K562 (cell line): ENCODE measurements at regions not wholly inside any gene's neighbourhood (a gene's known extent, or its start where the extent isn't known, plus 50 kb on each side); places are given as distances from the start of the nearest gene placed in this dataset.

Experiments used
- ATAC-seq: fragments of 200-7000 bp; cut with Tn5 transposase; 3 replicates; pipeline ENCODE4 v1.9.1; 2020; ENCODE audit warnings: moderate library complexity
- BruUV-seq: library from RNA; stranded (reverse); fragments of 400-500 nt; replicated peaks from 2 replicates; lab custom pipeline; 2021; lab: Mats Ljungman, UMichigan
- CTCF ChIA-PET: fragments of 300-600 bp; formaldehyde crosslinking; extraction: SDS; loops from one replicate; lab custom pipeline; 2021; ENCODE audit warnings: low intra/inter-chr PET ratio; lab: Yijun Ruan, JAX
- POLR2A ChIA-PET: fragments of 300-600, 350-650 bp; sonication (Branson Sonifier 250); formaldehyde crosslinking; extraction: SDS; loops from one replicate; lab custom pipeline; 2021; ENCODE audit warnings: antibody characterized with exemption, inconsistent platforms; lab: Yijun Ruan, JAX
- DNase-seq, 4 experiments: peaks; one replicate each; pipeline versions ENCODE4 v3.0.0 to v3.0.0-alpha.2; 2011 to 2018; ENCODE audit warnings: low spot score in 3 of 4, mixed read lengths in 3 of 4; ENCODE audit errors: extremely low read depth in 1 of 4
- FAIRE-seq: peaks from 2 replicates; lab custom pipeline; 2011; peaks lifted over from hg19 to GRCh38; lab: Jason Lieb, UNC
- H2AFZ ChIP-seq: 2 replicates; pipeline ENCODE4 v1.6.0; 2011; ENCODE audit warnings: low read depth, low read length, control low read depth, inconsistent platforms
- H3K27ac ChIP-seq: fragments of 200-600 bp; 3 replicates; pipeline ENCODE4 v1.8.0; 2011; ENCODE audit warnings: low read depth, mild to moderate bottlenecking, control low read depth, inconsistent platforms, low read length, moderate library complexity, mixed read lengths; ENCODE audit errors: extremely low read depth
- H3K27me3 ChIP-seq, 2 experiments: fragments of 300-600 bp in 1 of 2; 2 replicates in 1 of 2; 3 replicates in 1 of 2; pipeline versions ENCODE4 v1.6.0 to v1.8.0; 2011; ENCODE audit warnings: inconsistent platforms in 2 of 2, low read length in 2 of 2, mild to moderate bottlenecking in 1 of 2, mixed read lengths in 1 of 2, moderate library complexity in 1 of 2; ENCODE audit not compliant: control insufficient read depth in 2 of 2, insufficient read depth in 2 of 2
- H3K36me3 ChIP-seq: fragments of 300-600 bp; 3 replicates; pipeline ENCODE4 v1.8.0; 2011; ENCODE audit warnings: mild to moderate bottlenecking, low read length, inconsistent platforms; ENCODE audit not compliant: control insufficient read depth, insufficient read depth
- H3K4me1 ChIP-seq, 2 experiments: fragments of 200-600 bp in 1 of 2; replicated peaks in 1 of 2; 2 replicates in 1 of 2; 3 replicates in 1 of 2; pipeline versions ENCODE4 v1.5.1 to v1.8.0; 2011; ENCODE audit warnings: inconsistent platforms in 2 of 2, low read length in 2 of 2, mild to moderate bottlenecking in 1 of 2, mixed read lengths in 1 of 2, moderate library complexity in 1 of 2; ENCODE audit not compliant: control insufficient read depth in 2 of 2, insufficient read depth in 2 of 2
- H3K4me2 ChIP-seq: 2 replicates; pipeline ENCODE4 v1.6.1; 2011; ENCODE audit warnings: low read length, control low read depth, inconsistent platforms, mixed read lengths; ENCODE audit not compliant: insufficient read depth
- H3K4me3 ChIP-seq: fragments of 200-600 bp; sonication (generic), shearing (Covaris generic); 2 replicates; pipeline ENCODE4 v1.5.1; 2016; ENCODE audit warnings: control low read depth, inconsistent platforms
- H3K79me2 ChIP-seq: fragments of 200-600 bp; 3 replicates; pipeline ENCODE4 v1.8.0; 2011; ENCODE audit warnings: low read length, inconsistent platforms; ENCODE audit not compliant: control insufficient read depth, insufficient read depth
- H3K9ac ChIP-seq, 2 experiments: 2 replicates each; pipeline versions ENCODE4 v1.6.0 to v1.6.1; 2011; ENCODE audit warnings: low read depth in 2 of 2, low read length in 2 of 2, control low read depth in 1 of 2, inconsistent platforms in 1 of 2, mild to moderate bottlenecking in 1 of 2, mixed read lengths in 1 of 2; ENCODE audit not compliant: insufficient read depth in 1 of 2
- H3K9me1 ChIP-seq: one replicate; pipeline ENCODE4 v1.6.0; 2011; ENCODE audit warnings: inconsistent platforms, mild to moderate bottlenecking, low read length, moderate library complexity; ENCODE audit not compliant: control insufficient read depth, insufficient read depth
- H3K9me3 ChIP-seq: replicated peaks from 2 replicates; pipeline ENCODE4 v1.5.1; 2011; ENCODE audit warnings: low read depth, low read length, inconsistent platforms; ENCODE audit not compliant: control insufficient read depth, insufficient read depth
- H4K20me1 ChIP-seq: replicated peaks from 2 replicates; pipeline ENCODE4 v1.6.1; 2011; ENCODE audit warnings: low read length, inconsistent platforms, mixed read lengths; ENCODE audit not compliant: control insufficient read depth, insufficient read depth
- ADNP ChIP-seq: fragments of 200-800 bp; sonication (Bioruptor generic); IDR thresholded peaks from 2 replicates; pipeline ENCODE4 v1.6.1; 2016; ENCODE audit warnings: missing genetic modification characterization, missing compliant biosample characterization
- BHLHE40 ChIP-seq: IDR thresholded peaks from 2 replicates; pipeline ENCODE4 v1.6.1; 2011; ENCODE audit warnings: low read length, improper control_type of control experiment
- CBFA2T2 ChIP-seq: fragments of 450-650 bp; conservative IDR thresholded peaks from 2 replicates; pipeline ENCODE4 v1.6.1; 2017; ENCODE audit warnings: mild to moderate bottlenecking
- KLF13 ChIP-seq: fragments of 450-650 bp; IDR thresholded peaks from 2 replicates; pipeline ENCODE4 v1.6.1; 2016; ENCODE audit warnings: missing genetic modification characterization, low read depth, mild to moderate bottlenecking, missing compliant biosample characterization, moderate library complexity, borderline replicate concordance
- MTA3 ChIP-seq: fragments of 450-650 bp; formaldehyde crosslinking; IDR thresholded peaks from 2 replicates; pipeline ENCODE4 v1.6.1; 2017; ENCODE audit warnings: mild to moderate bottlenecking, borderline replicate concordance
- SNRNP70 ChIP-seq: fragments of 200-400 bp; formaldehyde crosslinking; optimal IDR thresholded peaks from 2 replicates; pipeline ENCODE3; 2017; ENCODE audit warnings: low read depth, low read length
- ZNF584 ChIP-seq: fragments of 200-800 bp; sonication (Bioruptor generic); IDR thresholded peaks from 2 replicates; pipeline ENCODE4 v1.6.1; 2016; ENCODE audit warnings: low read depth, mild to moderate bottlenecking, missing genetic modification characterization, missing compliant biosample characterization
- ZSCAN29 ChIP-seq: fragments of 450-650 bp; IDR thresholded peaks from 2 replicates; pipeline ENCODE4 v1.6.1; 2017
- WGBS: fragments of 100-300 bp; shearing (Covaris generic); methylation state at CpG from one replicate; pipeline ENCODE4 v1.1.6; 2016; ENCODE audit warnings: low coverage, mixed read lengths; ENCODE audit not compliant: insufficient coverage; ENCODE audit errors: missing lambda C conversion rate; 5-methylcytosine and 5-hydroxymethylcytosine counted together
- in situ Hi-C: fragments of 300-500 bp; cut with MboI; formaldehyde crosslinking; loops from 4 replicates; pipeline ENCODE4 v1.15.0; 2018; ENCODE audit warnings: inconsistent platforms, mixed read lengths
- intact Hi-C: fragments of 100-400 bp; cut with micrococcal nuclease; formaldehyde crosslinking; loops from 2 replicates; pipeline ENCODE4 v1.14.2; 2022
- TF ChIP-seq, protein P1 (sequence below): fragments of 450-650 bp; IDR thresholded peaks from 2 replicates; pipeline ENCODE4 v1.6.1; 2016; ENCODE audit warnings: low read depth
- TF ChIP-seq, protein P2 (sequence below): sonication (generic); formaldehyde crosslinking; IDR thresholded peaks from 2 replicates; pipeline ENCODE4 v1.8.1; 2023; ENCODE audit warnings: missing genetic modification reagents, mild to moderate bottlenecking, borderline replicate concordance

GRCh38 chr5:135702191-135702590 lies 123.4 kb upstream of the CXCL14 start:
- BruUV-seq, result no TSS peak
- in situ Hi-C loops, result no loop called here
- H2AFZ ChIP-seq, result no peak overlapping the region
- H3K27me3 ChIP-seq, result peaks cover 0 to 37% of the 10 kb centered on the region in 2 experiments; a peak in 2 of 5 replicates
- 0 out of 2 replicates have a peak, but pooled peaks cover 4% of the 10 kb centered on the region for H4K20me1 ChIP-seq
- H3K9me3 ChIP-seq, result no peaks in the 10 kb centered on the region
- no peak for FAIRE-seq
- no peak for ATAC-seq
- no peak overlapping the region for H3K4me2 ChIP-seq
- no peak overlapping the region for H3K4me3 ChIP-seq
- H3K36me3 ChIP-seq, result no peaks in the 10 kb centered on the region
- H3K79me2 ChIP-seq, result no peaks in the 10 kb centered on the region
- ChIA-PET CTCF (no interaction called here), POLR2A (no interaction called here)
- no peaks in the 10 kb centered on the region for H3K9me1 ChIP-seq
- H3K27ac ChIP-seq, result no peak overlapping the region
- intact Hi-C loops, result no loop called here
- 4% methylated on average over 6 of the region's 6 CpGs for whole genome bisulfite sequencing
- no peaks in the 10 kb centered on the region; a peak in 1 of 5 replicates for H3K4me1 ChIP-seq
- no peak for DNase-seq
- H3K9ac ChIP-seq, result no peak overlapping the region
- TF ChIP-seq ZSCAN29 (no peak), SNRNP70 (no peak), KLF13 (tag) (no peak), ADNP (tag) (no peak), CBFA2T2 (no peak), MTA3 (no peak), ZNF584 (CRISPR knock-in tag) (no peak), BHLHE40 (no peak)
- TF ChIP-seq, protein P1, sequence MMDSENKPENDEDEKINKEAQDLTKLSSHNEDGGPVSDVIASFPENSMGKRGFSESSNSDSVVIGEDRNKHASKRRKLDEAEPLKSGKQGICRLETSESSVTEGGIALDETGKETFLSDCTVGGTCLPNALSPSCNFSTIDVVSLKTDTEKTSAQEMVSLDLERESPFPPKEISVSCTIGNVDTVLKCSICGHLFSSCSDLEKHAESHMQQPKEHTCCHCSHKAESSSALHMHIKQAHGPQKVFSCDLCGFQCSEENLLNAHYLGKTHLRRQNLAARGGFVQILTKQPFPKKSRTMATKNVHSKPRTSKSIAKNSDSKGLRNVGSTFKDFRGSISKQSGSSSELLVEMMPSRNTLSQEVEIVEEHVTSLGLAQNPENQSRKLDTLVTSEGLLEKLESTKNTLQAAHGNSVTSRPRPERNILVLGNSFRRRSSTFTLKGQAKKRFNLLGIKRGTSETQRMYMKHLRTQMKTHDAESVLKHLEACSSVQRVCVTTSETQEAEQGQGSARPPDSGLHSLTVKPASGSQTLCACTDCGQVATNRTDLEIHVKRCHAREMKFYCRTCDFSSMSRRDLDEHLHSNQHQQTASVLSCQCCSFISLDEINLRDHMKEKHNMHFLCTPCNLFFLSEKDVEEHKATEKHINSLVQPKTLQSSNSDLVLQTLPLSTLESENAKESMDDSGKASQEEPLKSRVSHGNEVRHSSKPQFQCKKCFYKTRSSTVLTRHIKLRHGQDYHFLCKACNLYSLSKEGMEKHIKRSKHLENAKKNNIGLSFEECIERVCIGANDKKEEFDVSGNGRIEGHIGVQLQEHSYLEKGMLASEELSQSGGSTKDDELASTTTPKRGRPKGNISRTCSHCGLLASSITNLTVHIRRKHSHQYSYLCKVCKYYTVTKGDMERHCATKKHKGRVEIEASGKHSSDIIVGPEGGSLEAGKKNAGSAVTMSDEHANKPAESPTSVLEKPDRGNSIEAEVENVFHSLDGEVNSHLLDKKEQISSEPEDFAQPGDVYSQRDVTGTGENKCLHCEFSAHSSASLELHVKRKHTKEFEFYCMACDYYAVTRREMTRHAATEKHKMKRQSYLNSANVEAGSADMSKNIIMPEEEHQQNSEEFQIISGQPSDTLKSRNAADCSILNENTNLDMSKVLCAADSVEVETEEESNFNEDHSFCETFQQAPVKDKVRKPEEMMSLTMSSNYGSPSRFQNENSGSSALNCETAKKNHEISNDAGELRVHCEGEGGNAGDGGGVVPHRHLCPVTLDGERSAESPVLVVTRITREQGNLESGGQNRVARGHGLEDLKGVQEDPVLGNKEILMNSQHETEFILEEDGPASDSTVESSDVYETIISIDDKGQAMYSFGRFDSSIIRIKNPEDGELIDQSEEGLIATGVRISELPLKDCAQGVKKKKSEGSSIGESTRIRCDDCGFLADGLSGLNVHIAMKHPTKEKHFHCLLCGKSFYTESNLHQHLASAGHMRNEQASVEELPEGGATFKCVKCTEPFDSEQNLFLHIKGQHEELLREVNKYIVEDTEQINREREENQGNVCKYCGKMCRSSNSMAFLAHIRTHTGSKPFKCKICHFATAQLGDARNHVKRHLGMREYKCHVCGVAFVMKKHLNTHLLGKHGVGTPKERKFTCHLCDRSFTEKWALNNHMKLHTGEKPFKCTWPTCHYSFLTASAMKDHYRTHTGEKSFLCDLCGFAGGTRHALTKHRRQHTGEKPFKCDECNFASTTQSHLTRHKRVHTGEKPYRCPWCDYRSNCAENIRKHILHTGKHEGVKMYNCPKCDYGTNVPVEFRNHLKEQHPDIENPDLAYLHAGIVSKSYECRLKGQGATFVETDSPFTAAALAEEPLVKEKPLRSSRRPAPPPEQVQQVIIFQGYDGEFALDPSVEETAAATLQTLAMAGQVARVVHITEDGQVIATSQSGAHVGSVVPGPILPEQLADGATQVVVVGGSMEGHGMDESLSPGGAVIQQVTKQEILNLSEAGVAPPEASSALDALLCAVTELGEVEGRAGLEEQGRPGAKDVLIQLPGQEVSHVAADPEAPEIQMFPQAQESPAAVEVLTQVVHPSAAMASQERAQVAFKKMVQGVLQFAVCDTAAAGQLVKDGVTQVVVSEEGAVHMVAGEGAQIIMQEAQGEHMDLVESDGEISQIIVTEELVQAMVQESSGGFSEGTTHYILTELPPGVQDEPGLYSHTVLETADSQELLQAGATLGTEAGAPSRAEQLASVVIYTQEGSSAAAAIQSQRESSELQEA, result no peak
- TF ChIP-seq, protein P2, sequence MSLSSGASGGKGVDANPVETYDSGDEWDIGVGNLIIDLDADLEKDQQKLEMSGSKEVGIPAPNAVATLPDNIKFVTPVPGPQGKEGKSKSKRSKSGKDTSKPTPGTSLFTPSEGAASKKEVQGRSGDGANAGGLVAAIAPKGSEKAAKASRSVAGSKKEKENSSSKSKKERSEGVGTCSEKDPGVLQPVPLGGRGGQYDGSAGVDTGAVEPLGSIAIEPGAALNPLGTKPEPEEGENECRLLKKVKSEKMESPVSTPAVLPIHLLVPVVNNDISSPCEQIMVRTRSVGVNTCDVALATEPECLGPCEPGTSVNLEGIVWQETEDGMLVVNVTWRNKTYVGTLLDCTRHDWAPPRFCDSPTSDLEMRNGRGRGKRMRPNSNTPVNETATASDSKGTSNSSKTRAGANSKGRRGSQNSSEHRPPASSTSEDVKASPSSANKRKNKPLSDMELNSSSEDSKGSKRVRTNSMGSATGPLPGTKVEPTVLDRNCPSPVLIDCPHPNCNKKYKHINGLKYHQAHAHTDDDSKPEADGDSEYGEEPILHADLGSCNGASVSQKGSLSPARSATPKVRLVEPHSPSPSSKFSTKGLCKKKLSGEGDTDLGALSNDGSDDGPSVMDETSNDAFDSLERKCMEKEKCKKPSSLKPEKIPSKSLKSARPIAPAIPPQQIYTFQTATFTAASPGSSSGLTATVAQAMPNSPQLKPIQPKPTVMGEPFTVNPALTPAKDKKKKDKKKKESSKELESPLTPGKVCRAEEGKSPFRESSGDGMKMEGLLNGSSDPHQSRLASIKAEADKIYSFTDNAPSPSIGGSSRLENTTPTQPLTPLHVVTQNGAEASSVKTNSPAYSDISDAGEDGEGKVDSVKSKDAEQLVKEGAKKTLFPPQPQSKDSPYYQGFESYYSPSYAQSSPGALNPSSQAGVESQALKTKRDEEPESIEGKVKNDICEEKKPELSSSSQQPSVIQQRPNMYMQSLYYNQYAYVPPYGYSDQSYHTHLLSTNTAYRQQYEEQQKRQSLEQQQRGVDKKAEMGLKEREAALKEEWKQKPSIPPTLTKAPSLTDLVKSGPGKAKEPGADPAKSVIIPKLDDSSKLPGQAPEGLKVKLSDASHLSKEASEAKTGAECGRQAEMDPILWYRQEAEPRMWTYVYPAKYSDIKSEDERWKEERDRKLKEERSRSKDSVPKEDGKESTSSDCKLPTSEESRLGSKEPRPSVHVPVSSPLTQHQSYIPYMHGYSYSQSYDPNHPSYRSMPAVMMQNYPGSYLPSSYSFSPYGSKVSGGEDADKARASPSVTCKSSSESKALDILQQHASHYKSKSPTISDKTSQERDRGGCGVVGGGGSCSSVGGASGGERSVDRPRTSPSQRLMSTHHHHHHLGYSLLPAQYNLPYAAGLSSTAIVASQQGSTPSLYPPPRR (CRISPR knock-in tag), result no peak
